Prostate gland (tissue), 2 donors: ENCODE measurements at regions not wholly inside any gene's neighbourhood (a gene's known extent, or its start where the extent isn't known, plus 50 kb on each side); places are given as distances from the start of the nearest gene placed in this dataset.
"Not testable (repeated sequence)": the region's sequence is repeated elsewhere in the genome, so short reads cannot be mapped to it uniquely, and the experiment has no call there.

ENCODE experiments used
- DNase-seq: peaks from one replicate; pipeline ENCODE4 v3.0.0-alpha.2; 2019; ENCODE audit warnings: low spot score
- H3K27ac ChIP-seq, 2 donors: fragments of 200-600 bp; sonication (generic); 2 replicates each; pipeline ENCODE4 v1.5.1; 2017 to 2019
- H3K27me3 ChIP-seq: fragments of 200-600 bp; sonication (generic); replicated peaks from 2 replicates; pipeline ENCODE4 v1.5.1; 2019; ENCODE audit not compliant: insufficient read depth
- H3K36me3 ChIP-seq, 2 donors: fragments of 200-600 bp; sonication (generic); 1 replicate in 1 of 2; 2 replicates in 1 of 2; pipeline versions ENCODE4 v1.5.1 to v1.8.1; 2017 to 2019
- H3K4me1 ChIP-seq: fragments of 200-600 bp; sonication (generic); replicated peaks from 2 replicates; pipeline ENCODE4 v1.5.1; 2019
- H3K4me3 ChIP-seq, 2 donors: fragments of 200-600 bp; sonication (generic); 2 replicates each; pipeline ENCODE4 v1.5.1; 2017 to 2019
- H3K9me3 ChIP-seq: fragments of 200-600 bp; sonication (generic); 2 replicates; pipeline ENCODE4 v1.5.1; 2017
- CTCF ChIP-seq, 4 experiments: fragments of 200-600 bp in 2 of 4; fragments of 450-650 bp in 2 of 4; sonication (generic) in 2 of 4; IDR thresholded peaks; 1 replicate in 3 of 4; 2 replicates in 1 of 4; pipeline ENCODE4 v1.5.1; 2016 to 2019; ENCODE audit warnings: antibody characterized with exemption in 4 of 4, mild to moderate bottlenecking in 2 of 4, moderate library complexity in 2 of 4
- POLR2A ChIP-seq: fragments of 450-650 bp; IDR thresholded peaks from one replicate; pipeline ENCODE4 v1.6.1; 2016; ENCODE audit warnings: antibody characterized with exemption, mild to moderate bottlenecking
- POLR2AphosphoS5 ChIP-seq: sonication (generic); formaldehyde crosslinking; IDR thresholded peaks from one replicate; pipeline ENCODE4 v1.6.1; 2017; ENCODE audit warnings: antibody characterized with exemption
- WGBS: methylation state at CpG from one replicate; pipeline ENCODE4 v1.1.5; 2018; 5-methylcytosine and 5-hydroxymethylcytosine counted together
- intact Hi-C: fragments of 100-400 bp; cut with DNase I; formaldehyde crosslinking; loops from one replicate; pipeline ENCODE4 v1.14.2; 2022

- no peaks in the 10 kb centered on the region for H3K27me3 ChIP-seq
These were observed 145.9 kb upstream of the OLIG3 start for GRCh38 chr6:137640086-137640485.

GRCh38 chr6:137641474-137642077 is 147.4 kb upstream of the OLIG3 start:
- WGBS, result 7% methylated on average over 6 of the region's 6 CpGs
- Histone ChIP-seq H3K4me1 (no peaks in the 10 kb centered on the region), H3K36me3 (no peaks in the 10 kb centered on the region), H3K27me3 (no peaks in the 10 kb centered on the region), H3K9me3 (no peaks in the 10 kb centered on the region), H3K27ac (no peak overlapping the region), H3K4me3 (no peak overlapping the region)
- intact Hi-C loops, result loop anchor here (5.0 to 10.0 kb wide), 3 partner anchors 307 to 564 kb away; no protein-coding TSS in a partner anchor
- TF ChIP-seq POLR2A (no peak), CTCF (IDR thresholded peaks at IDR 0.05) (peak in 3 of 4 experiments; percentile 72 to 89 (median 76)), POLR2AphosphoS5 (peak; percentile 78)
- peak; percentile 83 for DNase-seq

More at GRCh38 chr6:137640086-137640485, 145.9 kb upstream of the OLIG3 start:
- Histone ChIP-seq H3K27ac (no peak overlapping the region), H3K4me3 (no peak overlapping the region), H3K9me3 (no peaks in the 10 kb centered on the region), H3K36me3 (no peaks in the 10 kb centered on the region), H3K4me1 (no peaks in the 10 kb centered on the region)
- 89% methylated on average over 7 of the region's 7 CpGs for WGBS
- TF ChIP-seq CTCF (IDR thresholded peaks at IDR 0.05) (no peak), POLR2A (no peak), POLR2AphosphoS5 (no peak)
- DNase-seq, result no peak
- intact Hi-C loops, result loop anchor here (5.0 to 10.0 kb wide), 3 partner anchors 305 to 563 kb away; no protein-coding TSS in a partner anchor

- peak; percentile 49 for TF ChIP-seq POLR2AphosphoS5
- H3K4me3 ChIP-seq, H3K27ac ChIP-seq, H3K4me1 ChIP-seq, H3K36me3 ChIP-seq, H3K9me3 ChIP-seq, DNase-seq, H3K27me3 ChIP-seq: not testable (repeated sequence)
- WGBS, result 45% methylated on average over 4 of the region's 4 CpGs
- intact Hi-C loops, result loop anchor here (5.0 to 10.0 kb wide), 3 partner anchors 308 to 566 kb away; no protein-coding TSS in a partner anchor
These were observed 149.0 kb upstream of the OLIG3 start for GRCh38 chr6:137643210-137643609.

GRCh38 chr6:137643644-137644043 is 149.4 kb upstream of the OLIG3 start:
- DNase-seq, H3K9me3 ChIP-seq, H3K27me3 ChIP-seq, H3K36me3 ChIP-seq, H3K4me1 ChIP-seq, H3K4me3 ChIP-seq, H3K27ac ChIP-seq: not testable (repeated sequence)
- intact Hi-C loops, result loop anchor here (5.0 to 10.0 kb wide), 3 partner anchors 309 to 566 kb away; no protein-coding TSS in a partner anchor
- WGBS, result 30% methylated on average over 2 of the region's 2 CpGs

GRCh38 chr6:137645850-137646249 is 151.7 kb upstream of the OLIG3 start:
- 91% methylated on average over 13 of the region's 13 CpGs for WGBS
- H3K4me1 ChIP-seq, result no peaks in the 10 kb centered on the region

More at GRCh38 chr6:137645850-137646249, 151.7 kb upstream of the OLIG3 start:
- TF ChIP-seq POLR2AphosphoS5, result no peak
- no peak for TF ChIP-seq CTCF (IDR thresholded peaks at IDR 0.05)
- TF ChIP-seq POLR2A, result no peak
- no peaks in the 10 kb centered on the region for H3K36me3 ChIP-seq
- DNase-seq, result no peak
- no peaks in the 10 kb centered on the region for H3K9me3 ChIP-seq
- no peak overlapping the region for H3K4me3 ChIP-seq
- no peak overlapping the region for H3K27ac ChIP-seq
- intact Hi-C loops, result loop anchor here (10.0 kb wide), 1 partner anchor 311 kb away; no protein-coding TSS in a partner anchor
- no peaks in the 10 kb centered on the region for H3K27me3 ChIP-seq
